GM18873 (cell line): ENCODE measurements at regions not wholly inside any gene's neighbourhood (a gene's known extent, or its start where the extent isn't known, plus 50 kb on each side); places are given as distances from the start of the nearest gene placed in this dataset.

Source experiments
- ATAC-seq: cut with Tn5 transposase; IDR thresholded peaks from one replicate; pipeline ENCODE4 v1.9.1; 2021; ENCODE audit warnings: mild to moderate bottlenecking, moderate library complexity, moderate number of reproducible peaks; ENCODE audit not compliant: unreplicated experiment, low FRiP score

DNA sequence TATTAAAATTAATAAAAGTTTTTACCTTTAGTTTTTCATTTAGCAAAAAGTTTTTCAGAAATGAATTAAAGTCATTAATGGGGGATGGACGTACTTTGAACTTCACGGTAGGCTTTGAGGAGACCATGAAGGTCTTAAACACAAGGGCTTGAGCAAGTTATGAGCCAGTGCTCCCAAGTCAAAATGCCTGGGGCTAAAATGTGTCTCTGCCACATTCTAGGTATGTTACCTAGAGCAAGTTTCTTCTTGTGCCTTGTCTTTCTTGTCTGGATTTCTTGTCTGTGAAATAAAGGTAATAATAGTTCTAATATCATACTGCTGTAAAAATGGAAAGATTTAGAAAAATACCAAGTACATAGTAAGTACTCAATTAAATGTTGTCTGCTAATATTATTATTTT, 132.7 kb upstream of the USP15 start:
- no peak for ATAC-seq

DNA sequence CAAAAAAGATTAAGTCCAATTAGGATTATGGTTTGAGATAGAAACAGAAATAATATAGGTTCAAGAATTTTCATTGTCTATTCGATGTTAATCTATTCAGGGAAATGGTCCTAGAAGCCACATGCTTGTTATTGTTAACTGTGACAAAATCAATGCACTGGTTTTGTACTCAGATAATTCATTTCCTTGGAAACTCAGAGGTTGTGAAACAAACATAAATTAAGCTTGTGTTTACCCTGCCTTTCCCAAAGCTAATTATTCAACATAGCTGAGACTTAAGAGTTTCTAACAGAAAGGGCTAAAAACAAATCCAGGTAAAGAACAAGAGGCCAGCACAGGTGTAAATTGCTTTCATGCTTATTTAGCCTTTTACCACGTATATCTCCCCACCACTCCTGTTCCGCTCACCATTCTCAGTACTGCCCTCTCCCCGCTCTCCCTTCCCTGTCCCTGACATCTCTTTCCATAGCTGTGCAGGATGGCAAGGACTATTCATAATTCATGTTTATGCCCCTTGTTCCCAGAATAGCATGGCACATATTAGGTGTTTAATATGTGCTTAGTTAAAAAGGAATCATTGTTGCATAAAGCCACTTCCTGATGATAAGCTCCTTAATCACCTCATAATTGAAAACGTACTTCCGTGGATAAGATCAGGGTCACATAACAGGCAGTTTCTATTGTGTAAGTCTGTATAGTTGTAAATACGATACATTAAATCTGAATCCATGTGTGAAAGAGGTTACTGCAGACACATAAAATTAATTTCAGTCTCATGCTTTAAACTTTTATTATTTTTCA, 131.8 kb upstream of the USP15 start:
- ATAC-seq, result no peak

DNA sequence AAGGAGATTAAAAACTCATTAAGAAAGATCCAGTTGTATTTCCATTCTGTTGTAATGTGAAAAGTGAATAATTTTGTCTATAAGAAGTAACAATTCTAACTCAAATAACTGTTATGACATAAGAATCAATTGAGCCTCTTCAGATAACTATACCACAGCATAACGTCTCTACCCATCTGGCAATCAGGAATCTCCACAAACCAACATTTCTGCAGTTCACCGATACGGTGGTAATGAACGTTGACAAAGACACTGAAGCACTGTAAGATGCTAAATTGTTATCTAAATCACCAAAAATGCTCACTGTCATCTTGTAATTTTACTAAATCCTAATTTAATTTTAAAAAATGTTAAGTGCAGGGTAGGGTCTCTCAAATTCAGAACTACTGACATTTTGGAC, 130.9 kb upstream of the USP15 start:
- no peak for ATAC-seq

DNA sequence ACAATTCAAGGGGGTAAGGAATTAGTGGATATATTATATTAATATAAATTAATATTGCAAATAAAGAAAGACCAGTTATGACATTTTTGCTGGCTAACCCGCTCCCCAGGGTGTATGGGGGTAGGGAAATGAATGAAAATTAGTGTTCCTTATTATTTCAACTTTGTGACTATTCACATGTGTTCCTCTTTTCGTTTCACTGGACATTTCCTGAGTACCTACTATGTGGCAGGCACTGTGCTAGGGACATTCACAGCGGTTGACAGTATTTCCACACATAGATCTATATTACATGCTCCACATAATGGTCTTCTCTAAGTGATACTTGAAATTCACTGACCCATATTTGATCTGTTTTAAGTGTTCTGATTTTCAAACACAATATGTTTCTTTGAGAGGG, 129.8 kb upstream of the USP15 start:
- no peak for ATAC-seq

DNA sequence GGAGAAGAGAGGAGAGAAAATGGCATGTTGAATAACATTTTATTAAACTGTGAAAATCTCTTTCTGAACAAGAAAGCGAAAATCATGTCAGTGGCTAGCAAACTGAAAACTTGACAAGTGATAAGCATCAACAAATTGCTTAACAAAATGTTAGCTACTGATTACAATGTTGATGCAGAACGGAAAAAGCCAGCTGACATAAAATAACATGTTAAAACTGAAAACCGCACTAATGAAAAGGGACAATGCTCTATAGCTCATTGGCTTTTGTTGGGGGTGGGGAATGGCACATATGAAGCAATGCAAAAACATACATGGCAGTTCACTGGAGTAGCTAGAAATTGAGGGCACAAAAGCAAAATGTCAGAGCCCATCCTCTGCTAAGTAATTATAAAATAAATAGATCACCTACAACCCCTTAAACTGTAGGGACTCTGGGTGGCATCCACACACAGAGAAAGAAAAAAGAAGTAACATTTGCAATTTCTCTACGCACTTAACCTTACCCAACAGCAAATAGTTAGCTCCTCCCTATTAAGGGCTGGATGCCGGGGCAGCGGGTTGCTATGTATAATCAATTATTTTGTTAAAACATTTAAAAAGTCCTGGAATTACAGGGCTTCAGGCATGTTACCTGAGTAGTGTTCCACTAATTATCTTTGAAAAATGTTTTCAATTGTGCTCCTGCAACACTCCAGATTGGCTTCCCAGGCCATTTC, 129.2 kb upstream of the USP15 start:
- no peak for ATAC-seq

DNA sequence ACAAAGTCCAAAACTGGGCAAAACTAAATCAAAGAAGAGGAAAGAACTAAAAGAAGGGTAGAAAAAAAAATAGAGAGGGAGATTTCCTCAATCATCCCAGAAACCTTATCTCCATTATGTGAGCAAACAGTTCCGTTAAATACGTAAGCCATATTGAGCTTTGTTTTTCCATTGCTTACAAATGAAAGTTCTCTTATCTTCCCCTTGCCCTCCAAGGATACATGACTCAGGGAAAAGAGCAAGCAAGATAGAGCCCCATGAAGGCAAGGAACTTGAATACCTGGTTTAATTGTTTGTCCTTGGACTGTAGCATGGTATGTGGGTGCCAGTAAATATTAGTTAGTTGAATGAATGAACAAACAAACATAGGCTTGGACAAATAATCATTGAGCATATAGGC, 126.8 kb upstream of the USP15 start:
- no peak for ATAC-seq

DNA sequence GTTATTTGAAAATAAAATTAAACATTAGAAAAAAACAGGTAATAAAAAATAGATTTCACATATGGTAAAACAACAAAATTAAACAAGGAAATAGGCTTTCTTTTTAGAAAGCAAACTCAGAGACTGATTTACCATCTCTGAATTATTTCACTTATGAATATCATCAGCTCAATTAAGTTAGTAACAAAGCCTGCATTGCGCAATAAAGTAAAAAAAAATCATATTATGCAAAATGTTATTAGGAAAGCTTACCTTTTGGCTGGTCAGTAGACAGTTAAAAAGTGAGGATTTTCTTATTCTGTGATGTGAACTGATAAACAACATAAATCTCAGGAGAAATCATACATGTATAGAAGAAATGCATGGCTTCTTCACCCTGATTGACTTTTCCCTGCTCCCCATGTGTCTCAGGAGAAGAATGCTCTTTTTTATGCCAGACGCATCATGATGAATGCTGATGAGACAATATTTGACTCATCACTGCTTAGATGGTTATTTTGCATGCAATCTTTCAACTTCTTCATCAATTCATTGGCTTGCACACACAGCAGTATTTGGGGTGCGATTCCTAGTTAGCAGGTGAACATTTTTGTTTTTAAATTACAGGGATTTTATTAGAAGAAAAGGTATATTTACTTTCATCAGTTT, 124.5 kb upstream of the USP15 start:
- ATAC-seq, result no peak

DNA sequence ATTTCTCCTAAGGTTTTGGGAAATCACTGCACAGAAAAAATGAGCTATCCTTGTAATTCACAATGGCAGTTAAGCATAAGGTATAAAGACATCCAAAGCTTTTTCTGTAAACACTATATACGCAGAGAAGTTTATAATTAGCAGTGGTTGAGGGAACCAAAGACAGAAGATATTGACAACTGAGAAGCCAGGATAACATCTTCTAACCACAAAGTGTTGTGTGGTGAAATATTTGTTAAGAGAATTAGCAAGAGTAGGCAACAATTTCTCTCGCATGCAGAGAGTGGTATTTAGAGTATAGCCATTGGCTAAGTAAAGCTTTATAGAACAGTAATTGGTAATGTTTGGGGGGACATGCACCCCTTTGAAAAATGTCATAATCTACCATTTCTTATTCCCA, 123.7 kb upstream of the USP15 start:
- ATAC-seq, result no peak

DNA sequence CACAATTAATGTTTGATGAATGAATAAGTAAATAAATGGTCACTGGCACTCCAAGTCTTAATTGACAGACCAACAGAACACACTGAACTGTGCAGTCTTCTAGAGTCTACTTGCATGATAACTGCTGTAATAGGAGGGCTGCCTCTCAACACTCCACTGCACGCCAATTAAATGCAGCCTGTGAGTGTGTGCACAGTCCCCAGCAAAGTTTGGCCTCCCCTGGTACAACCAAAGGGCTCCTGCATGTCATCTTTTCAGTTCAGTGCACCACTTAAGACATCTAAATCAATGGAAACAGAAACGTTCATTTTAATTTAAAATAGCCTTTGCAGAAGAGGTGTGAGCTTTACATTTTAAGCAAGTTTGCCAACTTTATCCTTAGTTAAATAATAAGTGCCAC, 121.7 kb upstream of the USP15 start:
- no peak for ATAC-seq

DNA sequence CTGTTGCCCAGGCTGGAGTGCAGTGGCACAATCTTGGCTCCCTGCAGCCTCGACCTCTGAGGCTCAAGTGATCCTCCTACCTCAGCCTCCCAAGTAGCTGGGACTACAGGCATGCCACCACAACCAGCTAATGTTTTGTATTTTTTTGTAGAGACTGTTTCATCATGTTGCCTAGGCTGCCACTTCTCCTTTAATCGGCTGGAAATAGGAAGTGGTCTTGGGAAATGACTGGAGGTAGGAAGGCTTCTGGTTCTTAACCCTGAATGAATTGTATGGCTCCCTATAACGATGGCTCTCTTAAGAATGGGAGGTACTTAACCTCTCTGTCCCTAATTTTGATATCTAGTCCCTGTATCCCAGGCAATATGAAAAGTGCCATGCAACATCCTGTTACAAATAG, 113.9 kb upstream of the USP15 start:
- no peak for ATAC-seq

DNA sequence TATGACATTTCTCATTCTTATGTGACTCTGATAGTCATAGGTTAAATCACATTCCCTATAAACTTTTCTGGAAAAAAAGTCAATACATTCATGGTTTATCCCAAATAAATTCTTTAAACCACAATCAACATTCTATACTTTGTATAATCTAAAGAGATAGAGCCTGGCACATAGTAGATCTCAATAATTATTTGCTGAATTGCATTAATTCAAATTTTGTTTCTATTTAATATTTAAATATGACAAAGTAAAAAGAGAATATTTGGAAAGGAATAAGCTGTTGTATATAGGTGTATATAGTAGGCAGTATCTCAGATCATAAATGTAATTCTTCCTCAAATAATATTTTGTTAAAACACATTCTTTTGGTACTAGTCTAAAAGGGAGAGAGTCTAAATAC, 102.2 kb upstream of the USP15 start:
- no peak for ATAC-seq

DNA sequence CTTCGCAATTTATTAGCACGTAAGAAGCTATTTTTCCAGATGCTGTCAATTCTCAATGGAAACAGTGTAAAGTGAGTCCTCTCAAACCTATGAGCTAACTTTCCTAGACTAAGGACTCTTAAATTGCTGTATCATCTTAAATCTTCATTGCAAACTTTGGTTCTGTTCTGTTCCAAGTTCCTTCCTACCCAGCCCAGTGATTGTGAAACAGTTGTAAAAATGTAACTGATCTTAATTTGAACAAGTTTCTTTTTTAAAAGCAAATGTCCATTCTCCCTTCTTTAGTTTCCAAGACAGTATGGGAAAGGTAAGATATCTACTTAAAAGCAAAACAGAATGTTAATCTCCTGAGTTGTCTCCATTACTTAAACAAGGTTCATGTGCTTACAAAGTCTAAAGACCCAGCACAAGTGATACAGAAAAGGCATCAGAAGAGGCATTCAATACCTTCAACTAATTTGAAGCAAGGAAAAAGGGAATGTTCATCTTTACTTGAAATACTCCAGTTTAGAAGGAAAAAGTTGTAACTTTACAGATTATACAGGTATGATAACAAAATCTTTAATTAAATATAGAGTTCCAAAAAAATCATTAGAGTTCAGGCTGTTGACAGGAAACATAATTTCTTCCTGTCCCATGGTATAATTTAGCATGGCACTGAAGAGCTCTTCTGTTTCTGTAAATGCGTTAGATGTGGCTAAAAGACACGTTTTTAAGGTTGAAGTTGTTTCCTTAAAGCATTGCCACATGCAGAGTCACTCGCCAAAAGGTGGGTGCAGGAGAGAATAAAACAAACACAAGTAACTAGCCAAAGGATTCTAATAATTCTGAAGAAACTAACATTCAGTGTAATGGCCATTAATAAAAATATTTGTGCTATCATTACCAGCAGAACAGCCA, 101.5 kb upstream of the USP15 start:
- ATAC-seq, result no peak

DNA sequence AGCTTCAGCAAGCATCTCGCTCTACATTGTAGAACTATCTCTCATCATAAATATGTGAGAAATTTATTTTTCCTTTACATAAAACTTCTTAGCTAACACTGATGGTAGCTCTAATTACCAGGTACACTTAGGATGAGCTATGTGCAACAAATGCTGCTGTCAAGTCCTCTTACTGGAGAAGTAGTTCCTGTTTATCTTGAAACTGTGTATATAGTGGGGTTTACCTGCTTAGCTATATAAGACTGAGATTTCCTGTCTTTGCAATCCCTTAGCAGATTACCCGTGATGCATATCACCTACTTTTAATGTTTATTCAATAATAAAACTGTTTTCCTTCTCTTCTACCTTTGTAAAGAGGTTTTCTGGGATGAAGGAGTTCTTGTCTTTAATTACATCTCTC, 98.0 kb upstream of the USP15 start:
- no peak for ATAC-seq

DNA sequence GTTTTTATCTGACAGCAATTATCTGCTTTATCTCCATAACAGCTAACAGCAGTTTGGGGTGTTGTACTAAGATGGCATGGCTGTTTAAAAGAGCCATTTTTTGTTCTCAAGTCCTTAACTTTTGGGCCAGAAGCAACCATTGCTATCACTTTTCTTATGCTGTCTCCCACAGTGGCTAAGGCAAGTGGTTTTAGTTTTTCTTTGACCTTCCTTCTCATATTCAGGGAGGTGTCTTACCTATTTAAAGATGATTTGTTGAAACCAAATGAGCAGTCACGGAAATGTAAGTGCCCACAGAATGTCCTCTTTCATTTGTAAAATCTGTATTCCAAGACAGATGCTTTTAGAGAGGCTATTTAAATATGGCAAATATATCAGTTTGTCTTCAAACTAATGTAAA, 96.8 kb upstream of the USP15 start:
- no peak for ATAC-seq

DNA sequence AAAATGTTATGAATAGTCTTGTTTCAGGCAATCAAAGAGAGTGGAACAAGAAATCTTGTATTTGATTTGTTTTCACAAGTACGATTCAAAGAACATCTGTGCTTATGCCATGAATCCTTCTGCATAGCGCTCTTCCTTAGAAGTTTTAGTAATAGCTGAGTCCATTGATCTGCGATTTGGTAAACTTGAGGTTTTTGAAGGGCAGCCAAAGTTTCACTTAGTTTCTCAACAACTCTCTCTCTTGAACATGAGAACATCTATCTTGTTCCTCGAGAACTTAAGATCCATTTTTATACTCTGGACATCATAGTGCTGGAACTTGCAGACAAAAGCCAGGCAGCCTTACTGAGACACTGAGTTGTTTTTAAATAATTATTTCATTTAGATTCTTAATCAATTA, 96.2 kb upstream of the USP15 start:
- ATAC-seq, result no peak

DNA sequence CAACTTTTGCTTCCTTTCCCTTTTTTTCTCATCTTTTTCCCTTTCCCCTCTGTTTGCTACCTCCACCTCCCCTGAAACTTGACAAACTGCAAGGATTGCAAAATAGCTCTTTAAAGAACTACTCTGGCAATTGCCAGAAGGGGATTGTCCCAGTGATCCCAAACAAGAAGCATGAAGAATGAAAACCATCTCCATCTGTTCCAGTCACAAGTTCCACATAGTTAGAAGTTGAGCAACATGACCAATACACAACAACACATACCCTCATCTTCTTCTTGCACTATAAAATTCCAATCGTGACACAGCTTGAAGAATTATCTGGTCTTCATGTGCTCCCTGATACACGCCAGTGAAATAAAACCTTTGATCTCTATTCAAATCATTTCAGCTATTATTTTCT, 93.7 kb upstream of the USP15 start:
- no peak for ATAC-seq

DNA sequence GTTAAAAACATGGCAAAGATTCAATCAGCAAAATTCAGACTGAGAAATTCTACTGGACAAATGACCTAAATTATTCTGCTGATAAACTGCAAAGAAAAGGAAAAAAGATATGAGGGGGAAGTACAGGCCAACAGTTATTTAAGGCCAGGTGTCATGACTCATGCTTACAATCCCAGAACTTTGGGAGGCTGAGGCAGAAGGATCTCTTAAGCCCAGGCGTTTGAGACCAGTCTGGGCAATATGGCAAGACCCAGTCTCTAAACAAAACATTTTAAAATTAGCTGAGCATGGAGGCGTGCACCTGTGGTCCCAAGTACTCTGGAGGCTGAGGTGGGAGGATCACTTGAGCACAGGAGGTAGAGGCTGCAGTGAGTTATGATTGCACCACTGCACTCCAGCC, 91.8 kb upstream of the USP15 start:
- ATAC-seq, result no peak

DNA sequence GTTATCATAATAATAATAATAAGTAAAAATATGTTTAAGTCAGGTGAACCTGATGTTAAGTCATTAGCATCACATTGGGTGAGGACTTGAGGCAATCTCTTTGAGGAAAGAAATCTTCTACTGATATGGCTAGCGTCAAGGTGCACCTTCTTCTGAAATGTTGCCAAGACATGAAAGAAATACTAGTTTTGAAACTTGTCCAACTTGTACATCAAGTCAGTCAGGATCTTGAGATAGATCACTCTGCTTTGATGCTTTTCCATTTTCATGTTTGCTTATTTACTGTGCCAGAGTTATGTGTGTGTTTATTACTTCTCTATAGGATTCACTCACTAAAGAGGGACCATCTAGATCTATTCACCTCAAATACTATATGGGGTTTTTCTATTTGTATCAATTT, 90.0 kb upstream of the USP15 start:
- no peak for ATAC-seq

DNA sequence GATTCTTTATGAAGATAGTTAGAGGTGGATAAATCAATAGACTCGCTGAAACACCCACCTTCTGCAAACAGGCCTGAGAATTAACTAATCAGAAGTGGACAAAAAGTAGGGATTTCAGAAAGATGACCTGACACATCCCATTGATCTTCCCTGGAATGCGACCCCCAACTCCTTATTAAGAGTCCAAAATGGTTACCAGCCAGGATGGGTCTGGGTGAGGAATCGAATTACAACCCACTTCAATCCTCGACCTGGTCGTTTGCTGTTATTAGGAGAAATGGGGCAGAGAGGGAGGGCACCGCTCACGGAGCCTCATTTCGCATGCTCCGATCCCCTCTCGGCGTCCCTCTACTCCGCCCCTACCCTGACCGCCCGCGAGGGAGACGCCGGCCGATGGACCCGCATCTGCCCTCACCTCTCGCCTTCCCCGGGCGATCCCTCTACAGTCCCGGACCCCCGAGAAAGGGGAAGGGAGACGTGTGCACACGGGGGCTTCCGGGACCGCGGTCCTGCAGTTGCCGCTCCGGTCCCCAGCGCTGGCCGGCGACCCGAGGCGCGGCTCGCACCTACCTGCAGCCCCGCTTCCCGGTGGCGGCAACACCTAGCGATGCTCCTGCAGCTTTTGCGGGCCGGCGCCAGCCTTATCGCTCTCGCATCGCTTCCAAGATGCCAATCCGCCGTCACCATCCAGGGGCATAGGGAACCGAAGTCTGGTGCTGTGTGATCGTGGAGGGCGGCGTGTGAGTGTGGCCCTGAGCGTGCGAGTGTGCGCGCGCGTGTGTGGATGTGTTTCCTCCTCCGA, 69.3 kb upstream of the USP15 start:
- ATAC-seq, result no peak
